Panc1 (cell line): ENCODE measurements at regions not wholly inside any gene's neighbourhood (a gene's known extent, or its start where the extent isn't known, plus 50 kb on each side); places are given as distances from the start of the nearest gene placed in this dataset.
"Not testable (repeated sequence)": the region's sequence is repeated elsewhere in the genome, so short reads cannot be mapped to it uniquely, and the experiment has no call there.

Experiments used
- ATAC-seq: fragments of 200-7000 bp; cut with Tn5 transposase; 2 replicates; pipeline ENCODE4 v1.9.1; 2020; ENCODE audit warnings: mild to moderate bottlenecking, moderate library complexity
- BruUV-seq: library from RNA; stranded (reverse); fragments of 400-500 nt; replicated peaks from 2 replicates; lab custom pipeline; 2021; lab: Mats Ljungman, UMichigan
- CTCF ChIA-PET: fragments of 300-600 bp; sonication (Branson Sonifier 250); formaldehyde crosslinking; loops from one replicate; lab custom pipeline; 2022; ENCODE audit warnings: antibody characterized with exemption; lab: Charles Lee
- POLR2A ChIA-PET: fragments of 300-600 bp; sonication (Branson Sonifier 250); formaldehyde crosslinking; loops from one replicate; lab custom pipeline; 2022; ENCODE audit warnings: antibody characterized with exemption; lab: Charles Lee
- DNase-seq: peaks from one replicate; pipeline ENCODE4 v3.0.0-alpha.2; 2010; ENCODE audit warnings: low read depth, low spot score
- H3K27ac ChIP-seq: 2 replicates; pipeline ENCODE4 v1.5.1; 2011; ENCODE audit warnings: mild to moderate bottlenecking, low read length, inconsistent platforms
- H3K27me3 ChIP-seq: fragments of 200-500 bp; sonication (Bioruptor generic); 2 replicates; pipeline ENCODE4 v1.6.0; 2014; ENCODE audit warnings: low read length, inconsistent platforms; ENCODE audit not compliant: control insufficient read depth, insufficient read depth
- H3K36me3 ChIP-seq: fragments of 200-500 bp; sonication (Bioruptor generic); 2 replicates; pipeline ENCODE4 v1.5.1; 2014; ENCODE audit warnings: inconsistent platforms, mild to moderate bottlenecking, low read length, moderate library complexity; ENCODE audit not compliant: control insufficient read depth, insufficient read depth
- H3K4me1 ChIP-seq: 2 replicates; pipeline ENCODE4 v1.5.1; 2011; ENCODE audit warnings: inconsistent platforms, mild to moderate bottlenecking, low read length, moderate library complexity; ENCODE audit not compliant: control insufficient read depth, insufficient read depth
- H3K4me3 ChIP-seq, 2 experiments: 2 replicates each; pipeline ENCODE4 v1.5.1; 2011 to 2012; ENCODE audit warnings: low read depth in 2 of 2, low read length in 2 of 2, mild to moderate bottlenecking in 2 of 2, inconsistent platforms in 1 of 2, moderate library complexity in 1 of 2
- H3K9me3 ChIP-seq: fragments of 200-500 bp; sonication (Bioruptor generic); 2 replicates; pipeline ENCODE4 v1.5.1; 2014; ENCODE audit warnings: low read depth, mild to moderate bottlenecking, inconsistent platforms, low read length, moderate library complexity; ENCODE audit not compliant: control insufficient read depth, insufficient read depth
- POLR2AphosphoS5 ChIP-seq: IDR thresholded peaks from 2 replicates; pipeline ENCODE4 v1.6.1; 2012; ENCODE audit warnings: mild to moderate bottlenecking, low read depth, low read length, moderate library complexity
- SIN3A ChIP-seq: IDR thresholded peaks from 2 replicates; pipeline ENCODE4 v1.6.1; 2012; ENCODE audit warnings: low read depth, mild to moderate bottlenecking, low read length, moderate library complexity, borderline replicate concordance; ENCODE audit not compliant: insufficient read depth
- TCF7L2 ChIP-seq: IDR thresholded peaks from 2 replicates; pipeline ENCODE4 v1.6.1; 2011; ENCODE audit warnings: mild to moderate bottlenecking, low read depth, low read length, inconsistent platforms
- in situ Hi-C: cut with HindIII; loops from 2 replicates; pipeline ENCODE4 v1.10.0; 2016; ENCODE audit warnings: low sequenced_read_pairs, low pct_unique_long_range_greater_than_20kb
- intact Hi-C: fragments of 100-400 bp; cut with micrococcal nuclease; formaldehyde crosslinking; loops from one replicate; pipeline ENCODE4 v1.10.0; 2022; ENCODE audit not compliant: unreplicated experiment
- TF ChIP-seq, protein P1 (sequence below): fragments of 450-650 bp; IDR thresholded peaks from 2 replicates; pipeline ENCODE4 v1.5.1; 2017; ENCODE audit warnings: mild to moderate bottlenecking
- TF ChIP-seq, protein P2 (sequence below), 2 experiments: IDR thresholded peaks; 2 replicates each; pipeline ENCODE4 v1.6.1; 2011 to 2012; ENCODE audit warnings: low read depth in 2 of 2, control low read depth in 1 of 2, low read length in 1 of 2, mild to moderate bottlenecking in 1 of 2, moderate library complexity in 1 of 2; ENCODE audit not compliant: insufficient read depth in 1 of 2

DNA sequence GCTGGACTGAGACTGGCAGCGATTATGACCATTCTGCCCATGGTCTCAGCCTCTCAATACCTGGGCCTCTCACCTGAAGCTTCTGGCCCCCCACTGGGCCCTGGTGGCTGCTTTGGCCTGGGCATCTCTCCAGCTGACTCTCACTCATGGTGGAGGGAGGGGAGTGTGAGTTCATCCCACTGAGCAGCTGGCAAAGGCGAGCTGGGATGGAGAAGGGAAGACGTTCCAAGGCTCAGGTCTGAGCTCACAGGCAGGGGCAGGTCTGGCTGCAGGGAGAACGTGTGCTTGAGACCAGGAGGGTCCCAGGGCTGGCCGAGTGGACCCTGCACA, 103.5 kb downstream of the TMEM121 start:
- no peak for ATAC-seq
- H3K36me3 ChIP-seq, result no peaks in the 10 kb centered on the region
- in situ Hi-C loops (no loop called here), intact Hi-C loops (no loop called here)
- H3K4me3 ChIP-seq, result no peak overlapping the region
- ChIA-PET POLR2A (no interaction called here), CTCF (no interaction called here)
- H3K27me3 ChIP-seq, result no peaks in the 10 kb centered on the region
- H3K27ac ChIP-seq, result no peak overlapping the region
- BruUV-seq, result no TSS peak
- no peaks in the 10 kb centered on the region for H3K4me1 ChIP-seq
- no peak for DNase-seq
- TF ChIP-seq, protein P1, sequence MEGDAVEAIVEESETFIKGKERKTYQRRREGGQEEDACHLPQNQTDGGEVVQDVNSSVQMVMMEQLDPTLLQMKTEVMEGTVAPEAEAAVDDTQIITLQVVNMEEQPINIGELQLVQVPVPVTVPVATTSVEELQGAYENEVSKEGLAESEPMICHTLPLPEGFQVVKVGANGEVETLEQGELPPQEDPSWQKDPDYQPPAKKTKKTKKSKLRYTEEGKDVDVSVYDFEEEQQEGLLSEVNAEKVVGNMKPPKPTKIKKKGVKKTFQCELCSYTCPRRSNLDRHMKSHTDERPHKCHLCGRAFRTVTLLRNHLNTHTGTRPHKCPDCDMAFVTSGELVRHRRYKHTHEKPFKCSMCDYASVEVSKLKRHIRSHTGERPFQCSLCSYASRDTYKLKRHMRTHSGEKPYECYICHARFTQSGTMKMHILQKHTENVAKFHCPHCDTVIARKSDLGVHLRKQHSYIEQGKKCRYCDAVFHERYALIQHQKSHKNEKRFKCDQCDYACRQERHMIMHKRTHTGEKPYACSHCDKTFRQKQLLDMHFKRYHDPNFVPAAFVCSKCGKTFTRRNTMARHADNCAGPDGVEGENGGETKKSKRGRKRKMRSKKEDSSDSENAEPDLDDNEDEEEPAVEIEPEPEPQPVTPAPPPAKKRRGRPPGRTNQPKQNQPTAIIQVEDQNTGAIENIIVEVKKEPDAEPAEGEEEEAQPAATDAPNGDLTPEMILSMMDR, result no peak
- no peak for TF ChIP-seq POLR2AphosphoS5
- TF ChIP-seq TCF7L2, result no peak
- no peak for TF ChIP-seq SIN3A
- TF ChIP-seq, protein P2, sequence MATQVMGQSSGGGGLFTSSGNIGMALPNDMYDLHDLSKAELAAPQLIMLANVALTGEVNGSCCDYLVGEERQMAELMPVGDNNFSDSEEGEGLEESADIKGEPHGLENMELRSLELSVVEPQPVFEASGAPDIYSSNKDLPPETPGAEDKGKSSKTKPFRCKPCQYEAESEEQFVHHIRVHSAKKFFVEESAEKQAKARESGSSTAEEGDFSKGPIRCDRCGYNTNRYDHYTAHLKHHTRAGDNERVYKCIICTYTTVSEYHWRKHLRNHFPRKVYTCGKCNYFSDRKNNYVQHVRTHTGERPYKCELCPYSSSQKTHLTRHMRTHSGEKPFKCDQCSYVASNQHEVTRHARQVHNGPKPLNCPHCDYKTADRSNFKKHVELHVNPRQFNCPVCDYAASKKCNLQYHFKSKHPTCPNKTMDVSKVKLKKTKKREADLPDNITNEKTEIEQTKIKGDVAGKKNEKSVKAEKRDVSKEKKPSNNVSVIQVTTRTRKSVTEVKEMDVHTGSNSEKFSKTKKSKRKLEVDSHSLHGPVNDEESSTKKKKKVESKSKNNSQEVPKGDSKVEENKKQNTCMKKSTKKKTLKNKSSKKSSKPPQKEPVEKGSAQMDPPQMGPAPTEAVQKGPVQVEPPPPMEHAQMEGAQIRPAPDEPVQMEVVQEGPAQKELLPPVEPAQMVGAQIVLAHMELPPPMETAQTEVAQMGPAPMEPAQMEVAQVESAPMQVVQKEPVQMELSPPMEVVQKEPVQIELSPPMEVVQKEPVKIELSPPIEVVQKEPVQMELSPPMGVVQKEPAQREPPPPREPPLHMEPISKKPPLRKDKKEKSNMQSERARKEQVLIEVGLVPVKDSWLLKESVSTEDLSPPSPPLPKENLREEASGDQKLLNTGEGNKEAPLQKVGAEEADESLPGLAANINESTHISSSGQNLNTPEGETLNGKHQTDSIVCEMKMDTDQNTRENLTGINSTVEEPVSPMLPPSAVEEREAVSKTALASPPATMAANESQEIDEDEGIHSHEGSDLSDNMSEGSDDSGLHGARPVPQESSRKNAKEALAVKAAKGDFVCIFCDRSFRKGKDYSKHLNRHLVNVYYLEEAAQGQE (IDR thresholded peaks at IDR 0.05; ENCODE audit: insufficient read depth in 1 of 2, low read depth in 2 of 2, low read length in 1 of 2), result no peak
- H3K9me3 ChIP-seq, result no peaks in the 10 kb centered on the region

GRCh38 chr14:105630293-105630934, 104.0 kb downstream of the TMEM121 start:
- H3K4me1 ChIP-seq, H3K27ac ChIP-seq, H3K27me3 ChIP-seq, intact Hi-C loops, H3K36me3 ChIP-seq, DNase-seq, H3K9me3 ChIP-seq, in situ Hi-C loops, ATAC-seq, BruUV-seq, H3K4me3 ChIP-seq, CTCF ChIA-PET, POLR2A ChIA-PET: not testable (repeated sequence)

GRCh38 chr14:105630935-105631779, 104.8 kb downstream of the TMEM121 start:
- BruUV-seq, ATAC-seq, H3K27ac ChIP-seq, H3K27me3 ChIP-seq, DNase-seq, CTCF ChIA-PET, POLR2A ChIA-PET, H3K4me3 ChIP-seq, H3K4me1 ChIP-seq, in situ Hi-C loops, H3K36me3 ChIP-seq, intact Hi-C loops, H3K9me3 ChIP-seq: not testable (repeated sequence)
